GM23338 (cell line): ENCODE measurements at regions not wholly inside any gene's neighbourhood (a gene's known extent, or its start where the extent isn't known, plus 50 kb on each side); places are given as distances from the start of the nearest gene placed in this dataset.

ENCODE experiments used
- ATAC-seq: fragments of 200-7000 bp; cut with Tn5 transposase; 3 replicates; pipeline ENCODE4 v1.9.1; 2020
- DNase-seq: peaks from one replicate; pipeline ENCODE4 v3.0.0-alpha.2; 2015; ENCODE audit warnings: low spot score
- H2AFZ ChIP-seq: fragments of 200-600 bp; sonication (generic); 2 replicates; pipeline ENCODE4 v1.8.0; 2016; ENCODE audit warnings: antibody characterized with exemption, mild to moderate bottlenecking, moderate library complexity
- H3F3A ChIP-seq: fragments of 200-600 bp; sonication (generic); replicated peaks from 2 replicates; pipeline ENCODE4 v1.8.0; 2017; ENCODE audit warnings: antibody characterized with exemption, mixed run types, low read depth
- H3K27ac ChIP-seq: fragments of 200-600 bp; sonication (generic); 2 replicates; pipeline ENCODE4 v1.6.1; 2016; ENCODE audit warnings: low read depth
- H3K27me3 ChIP-seq: fragments of 200-600 bp; sonication (generic); 2 replicates; pipeline ENCODE4 v1.8.0; 2016; ENCODE audit warnings: mild to moderate bottlenecking, mixed run types, moderate library complexity; ENCODE audit not compliant: insufficient read depth
- H3K36me3 ChIP-seq: fragments of 200-600 bp; sonication (generic); 2 replicates; pipeline ENCODE4 v1.8.0; 2016; ENCODE audit warnings: mild to moderate bottlenecking; ENCODE audit not compliant: insufficient read depth
- H3K4me1 ChIP-seq: fragments of 200-600 bp; sonication (generic); 2 replicates; pipeline ENCODE4 v1.8.0; 2016; ENCODE audit warnings: mild to moderate bottlenecking, moderate library complexity; ENCODE audit not compliant: insufficient read depth
- H3K4me2 ChIP-seq: fragments of 200-600 bp; sonication (generic); 2 replicates; pipeline ENCODE4 v1.7.1; 2017; ENCODE audit warnings: mixed run types
- H3K4me3 ChIP-seq: fragments of 200-600 bp; sonication (generic); 2 replicates; pipeline ENCODE4 v1.6.1; 2016; ENCODE audit warnings: mixed run types
- H3K79me2 ChIP-seq: fragments of 200-600 bp; sonication (generic); replicated peaks from 2 replicates; pipeline ENCODE4 v1.8.0; 2017; ENCODE audit warnings: mild to moderate bottlenecking; ENCODE audit not compliant: insufficient read depth
- H3K9me2 ChIP-seq: fragments of 200-600 bp; sonication (generic); 2 replicates; pipeline ENCODE4 v1.8.0; 2017; ENCODE audit not compliant: insufficient read depth
- H4K20me1 ChIP-seq: fragments of 200-600 bp; sonication (generic); replicated peaks from 2 replicates; pipeline ENCODE4 v1.8.0; 2017; ENCODE audit warnings: mild to moderate bottlenecking; ENCODE audit not compliant: insufficient read depth
- H3K27ac Mint-ChIP-seq: 2 replicates; pipeline ENCODE4 v1.8.0; 2020; ENCODE audit warnings: inconsistent platforms, mild to moderate bottlenecking, moderate library complexity, mixed read lengths
- H3K27me3 Mint-ChIP-seq: 3 replicates; pipeline ENCODE4 v1.8.0; 2022; ENCODE audit warnings: low read depth, mild to moderate bottlenecking, moderate library complexity, mixed read lengths, inconsistent platforms; ENCODE audit not compliant: insufficient read depth, poor library complexity
- H3K36me3 Mint-ChIP-seq: 3 replicates; pipeline ENCODE4 v1.8.0; 2021; ENCODE audit warnings: low read depth, mild to moderate bottlenecking, inconsistent platforms, moderate library complexity, mixed read lengths
- H3K4me1 Mint-ChIP-seq: 3 replicates; pipeline ENCODE4 v1.8.0; 2020; ENCODE audit warnings: mild to moderate bottlenecking, inconsistent platforms, mixed read lengths
- H3K4me3 Mint-ChIP-seq: 3 replicates; pipeline ENCODE4 v1.8.0; 2021; ENCODE audit warnings: moderate library complexity, mild to moderate bottlenecking, inconsistent platforms, mixed read lengths
- H3K9me3 Mint-ChIP-seq: 3 replicates; pipeline ENCODE4 v1.8.0; 2020; ENCODE audit warnings: moderate library complexity, mild to moderate bottlenecking, inconsistent platforms, mixed read lengths
- CREB1 ChIP-seq: fragments of 250-450 bp; sonication (Bioruptor Pico); IDR thresholded peaks from 2 replicates; pipeline ENCODE4 v1.5.0; 2020; ENCODE audit warnings: low read depth, mild to moderate bottlenecking, moderate library complexity
- CTCF ChIP-seq, 2 experiments: fragments of 200-600 bp in 1 of 2; sonication (generic) in 1 of 2; conservative IDR thresholded peaks; 2 replicates each; pipeline versions ENCODE4 v1.5.1 to v1.6.1; 2016 to 2017; ENCODE audit warnings: antibody characterized with exemption in 2 of 2, low read depth in 2 of 2, mild to moderate bottlenecking in 2 of 2, moderate library complexity in 1 of 2
- EZH2 ChIP-seq: fragments of 200-600 bp; sonication (generic); IDR thresholded peaks from one replicate; pipeline ENCODE4 v1.8.0; 2017; ENCODE audit warnings: antibody characterized with exemption, mild to moderate bottlenecking, low read depth; ENCODE audit not compliant: unreplicated experiment
- EZH2phosphoT487 ChIP-seq: fragments of 200-600 bp; sonication (generic); IDR thresholded peaks from one replicate; pipeline ENCODE4 v1.8.1; 2018; ENCODE audit warnings: antibody characterized with exemption; ENCODE audit not compliant: unreplicated experiment
- NANOG ChIP-seq: IDR thresholded peaks from 2 replicates; pipeline ENCODE4 v1.6.1; 2016; ENCODE audit warnings: antibody characterized with exemption, borderline replicate concordance
- POLR2AphosphoS5 ChIP-seq: IDR thresholded peaks from 2 replicates; pipeline ENCODE4 v1.6.1; 2016; ENCODE audit warnings: antibody characterized with exemption, low read depth
- REST ChIP-seq: IDR thresholded peaks from one replicate; pipeline ENCODE4 v1.6.1; 2018; ENCODE audit warnings: antibody characterized with exemption; ENCODE audit not compliant: unreplicated experiment
- STAT1 ChIP-seq: IDR thresholded peaks from one replicate; pipeline ENCODE4 v1.6.1; 2016; ENCODE audit warnings: antibody characterized with exemption; ENCODE audit not compliant: unreplicated experiment
- ZNF114 ChIP-seq: fragments of 250-450 bp; sonication (Bioruptor Pico); IDR thresholded peaks from 2 replicates; pipeline ENCODE4 v1.5.0; 2020; ENCODE audit warnings: mild to moderate bottlenecking, moderate library complexity
- ZNF331 ChIP-seq: fragments of 250-450 bp; sonication (Bioruptor Pico); IDR thresholded peaks from 2 replicates; pipeline ENCODE4 v1.5.0; 2020; ENCODE audit warnings: low read depth, mild to moderate bottlenecking, moderate library complexity
- ZNF462 ChIP-seq: fragments of 250-450 bp; sonication (Bioruptor Pico); IDR thresholded peaks from 2 replicates; pipeline ENCODE4 v1.5.0; 2020; ENCODE audit warnings: mild to moderate bottlenecking, moderate library complexity
- TF ChIP-seq, protein P1 (sequence below): IDR thresholded peaks from 2 replicates; pipeline ENCODE4 v1.6.1; 2016; ENCODE audit warnings: antibody characterized with exemption

GRCh38 chr15:69897061-69897460 lies 200.7 kb downstream of the TLE3 start:
- no peak overlapping the region for H3K27ac Mint-ChIP-seq
- H3K27me3 ChIP-seq, result no peaks in the 10 kb centered on the region
- H3K4me1 Mint-ChIP-seq, result peaks cover 2% of the 10 kb centered on the region; the same call in 1 of the 3 replicates
- H3K4me3 Mint-ChIP-seq, result no peak overlapping the region
- TF ChIP-seq CTCF (conservative IDR thresholded peaks at IDR 0.05; ENCODE audit: low read depth in 2 of 2) (no peak), REST (no peak), ZNF462 (CRISPR knock-in tag) (no peak), EZH2 (no peak), ZNF331 (CRISPR knock-in tag) (no peak), POLR2AphosphoS5 (no peak), NANOG (no peak), EZH2phosphoT487 (no peak), ZNF114 (CRISPR knock-in tag) (no peak), STAT1 (no peak), CREB1 (CRISPR knock-in tag) (no peak)
- TF ChIP-seq, protein P1, sequence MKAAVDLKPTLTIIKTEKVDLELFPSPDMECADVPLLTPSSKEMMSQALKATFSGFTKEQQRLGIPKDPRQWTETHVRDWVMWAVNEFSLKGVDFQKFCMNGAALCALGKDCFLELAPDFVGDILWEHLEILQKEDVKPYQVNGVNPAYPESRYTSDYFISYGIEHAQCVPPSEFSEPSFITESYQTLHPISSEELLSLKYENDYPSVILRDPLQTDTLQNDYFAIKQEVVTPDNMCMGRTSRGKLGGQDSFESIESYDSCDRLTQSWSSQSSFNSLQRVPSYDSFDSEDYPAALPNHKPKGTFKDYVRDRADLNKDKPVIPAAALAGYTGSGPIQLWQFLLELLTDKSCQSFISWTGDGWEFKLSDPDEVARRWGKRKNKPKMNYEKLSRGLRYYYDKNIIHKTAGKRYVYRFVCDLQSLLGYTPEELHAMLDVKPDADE, result no peak
- no peak overlapping the region for H3K4me2 ChIP-seq
- H3K4me1 ChIP-seq, result no peaks in the 10 kb centered on the region
- H3K4me3 ChIP-seq, result no peak overlapping the region
- H3F3A ChIP-seq, result no peaks in the 10 kb centered on the region
- H2AFZ ChIP-seq, result no peak overlapping the region
- ATAC-seq, result no peak
- H3K36me3 ChIP-seq, result no peaks in the 10 kb centered on the region
- H4K20me1 ChIP-seq, result no peaks in the 10 kb centered on the region
- DNase-seq, result no peak
- H3K27ac ChIP-seq, result no peak overlapping the region
- H3K36me3 Mint-ChIP-seq, result no peaks in the 10 kb centered on the region
- H3K27me3 Mint-ChIP-seq, result peaks cover 2% of the 10 kb centered on the region
- H3K79me2 ChIP-seq, result no peaks in the 10 kb centered on the region
- H3K9me2 ChIP-seq, result peaks cover 15% of the 10 kb centered on the region
- no peaks in the 10 kb centered on the region for H3K9me3 Mint-ChIP-seq
